SU-DHL-6 (cell line): ENCODE measurements at regions not wholly inside any gene's neighbourhood (a gene's known extent, or its start where the extent isn't known, plus 50 kb on each side); places are given as distances from the start of the nearest gene placed in this dataset.

Experiments
- CTCF ChIP-seq: fragments of 200-600 bp; sonication (generic); IDR thresholded peaks from one replicate; pipeline ENCODE4 v1.5.1; 2017; ENCODE audit warnings: antibody characterized with exemption, mild to moderate bottlenecking, low read length, moderate library complexity; ENCODE audit not compliant: insufficient read depth, poor library complexity, severe bottlenecking
- EZH2phosphoT487 ChIP-seq: fragments of 200-600 bp; sonication (generic), shearing (Covaris generic); conservative IDR thresholded peaks from 2 replicates; pipeline ENCODE4 v1.6.1; 2018; ENCODE audit warnings: mild to moderate bottlenecking, antibody characterized with exemption, low read length, moderate library complexity, mixed read lengths

GRCh38 chr3:55313666-55314065 lies 173.4 kb downstream of the WNT5A start:
- no peak for TF ChIP-seq CTCF
- TF ChIP-seq EZH2phosphoT487 = no peak
